Immature natural killer cell (primary cell): ENCODE measurements at regions not wholly inside any gene's neighbourhood (a gene's known extent, or its start where the extent isn't known, plus 50 kb on each side); places are given as distances from the start of the nearest gene placed in this dataset.

Source experiments
- DNase-seq, 3 donors: peaks; one replicate each; pipeline ENCODE4 v3.0.0; 2022; ENCODE audit warnings: mixed read lengths in 1 of 3
- H3K27ac Mint-ChIP-seq, 6 donors: one replicate each; pipeline ENCODE4 v1.8.0; 2020; ENCODE audit warnings: mixed read lengths in 6 of 6, mild to moderate bottlenecking in 5 of 6, inconsistent platforms in 4 of 6, moderate library complexity in 3 of 6
- H3K27me3 Mint-ChIP-seq, 3 donors: one replicate each; pipeline ENCODE4 v1.8.0; 2020 to 2021; ENCODE audit warnings: low read depth in 3 of 3, mild to moderate bottlenecking in 3 of 3, mixed read lengths in 3 of 3, moderate library complexity in 3 of 3, inconsistent platforms in 1 of 3
- H3K36me3 Mint-ChIP-seq, 3 donors: one replicate each; pipeline ENCODE4 v1.8.0; 2020; ENCODE audit warnings: mixed read lengths in 3 of 3, inconsistent platforms in 2 of 3, mild to moderate bottlenecking in 2 of 3
- H3K4me1 Mint-ChIP-seq, 2 donors: one replicate each; pipeline ENCODE4 v1.8.0; 2020; ENCODE audit warnings: inconsistent platforms in 2 of 2, mild to moderate bottlenecking in 2 of 2, mixed read lengths in 2 of 2, moderate library complexity in 1 of 2
- H3K4me3 Mint-ChIP-seq, 5 donors: one replicate each; pipeline ENCODE4 v1.8.0; 2020; ENCODE audit warnings: mild to moderate bottlenecking in 5 of 5, mixed read lengths in 5 of 5, inconsistent platforms in 3 of 5, moderate library complexity in 3 of 5
- H3K9me3 Mint-ChIP-seq, 6 donors: one replicate each; pipeline ENCODE4 v1.8.0; 2020; ENCODE audit warnings: mild to moderate bottlenecking in 6 of 6, mixed read lengths in 6 of 6, inconsistent platforms in 4 of 6, moderate library complexity in 3 of 6

- no peaks in the 10 kb centered on the region for H3K4me1 Mint-ChIP-seq
- peaks cover 0 to 3% (median 0%) of the 10 kb centered on the region in 3 donors for H3K27me3 Mint-ChIP-seq
- peaks cover 0 to 5% (median 0%) of the 10 kb centered on the region in 3 donors for H3K36me3 Mint-ChIP-seq
- DNase-seq = no peak
- H3K27ac Mint-ChIP-seq = no peak overlapping the region
- H3K4me3 Mint-ChIP-seq = no peak overlapping the region
- peaks cover 1 to 59% (median 16%) of the 10 kb centered on the region in 6 donors for H3K9me3 Mint-ChIP-seq
Measured at GRCh38 chr11:25159341-25159740, 662.5 kb downstream of the LUZP2 start.

GRCh38 chr11:25163421-25163820 is 666.6 kb downstream of the LUZP2 start:
- Mint-ChIP-seq H3K36me3 (peaks cover 0 to 5% (median 0%) of the 10 kb centered on the region in 3 donors), H3K27ac (no peak overlapping the region), H3K4me1 (no peaks in the 10 kb centered on the region), H3K27me3 (no peaks in the 10 kb centered on the region), H3K9me3 (peaks cover 5 to 34% (median 16%) of the 10 kb centered on the region in 6 donors), H3K4me3 (no peak overlapping the region)
- DNase-seq = no peak

GRCh38 chr11:25180187-25180586 is 683.3 kb downstream of the LUZP2 start:
- no peak for DNase-seq
- Mint-ChIP-seq H3K27me3 (no peaks in the 10 kb centered on the region), H3K4me1 (no peaks in the 10 kb centered on the region), H3K27ac (no peak overlapping the region), H3K36me3 (no peaks in the 10 kb centered on the region), H3K9me3 (peaks cover 4 to 32% (median 13%) of the 10 kb centered on the region in 6 donors), H3K4me3 (no peak overlapping the region)

GRCh38 chr11:25183411-25183810 is 686.6 kb downstream of the LUZP2 start:
- H3K9me3 Mint-ChIP-seq = peaks cover 0 to 11% (median 5%) of the 10 kb centered on the region in 6 donors
- no peaks in the 10 kb centered on the region for H3K36me3 Mint-ChIP-seq
- H3K4me1 Mint-ChIP-seq = no peaks in the 10 kb centered on the region
- DNase-seq = no peak
- peaks cover 0 to 2% (median 0%) of the 10 kb centered on the region in 3 donors for H3K27me3 Mint-ChIP-seq
- H3K4me3 Mint-ChIP-seq = no peak overlapping the region
- H3K27ac Mint-ChIP-seq = no peak overlapping the region

GRCh38 chr11:25197515-25197914 is 700.7 kb downstream of the LUZP2 start:
- Mint-ChIP-seq H3K27me3 (no peaks in the 10 kb centered on the region), H3K36me3 (no peaks in the 10 kb centered on the region), H3K4me3 (no peak overlapping the region), H3K27ac (no peak overlapping the region), H3K9me3 (peaks cover 0 to 36% (median 12%) of the 10 kb centered on the region in 6 donors), H3K4me1 (no peaks in the 10 kb centered on the region)
- DNase-seq = no peak

- Mint-ChIP-seq H3K27ac (no peak overlapping the region), H3K9me3 (peaks cover 0 to 41% (median 12%) of the 10 kb centered on the region in 6 donors), H3K4me1 (no peaks in the 10 kb centered on the region), H3K36me3 (no peaks in the 10 kb centered on the region), H3K27me3 (no peaks in the 10 kb centered on the region), H3K4me3 (no peak overlapping the region)
- DNase-seq = no peak
Measured at GRCh38 chr11:25198704-25199103, 701.9 kb downstream of the LUZP2 start.

- H3K36me3 Mint-ChIP-seq = no peaks in the 10 kb centered on the region
- no peak overlapping the region for H3K27ac Mint-ChIP-seq
- no peaks in the 10 kb centered on the region for H3K27me3 Mint-ChIP-seq
- H3K4me3 Mint-ChIP-seq = no peak overlapping the region
- H3K9me3 Mint-ChIP-seq = peaks cover 2 to 49% (median 16%) of the 10 kb centered on the region in 6 donors
- DNase-seq = no peak
- no peaks in the 10 kb centered on the region for H3K4me1 Mint-ChIP-seq
Measured at GRCh38 chr11:25200925-25201324, 704.1 kb downstream of the LUZP2 start.

- Mint-ChIP-seq H3K9me3 (peaks cover 6 to 46% (median 15%) of the 10 kb centered on the region in 6 donors), H3K27ac (no peak overlapping the region), H3K4me3 (no peak overlapping the region), H3K27me3 (no peaks in the 10 kb centered on the region), H3K36me3 (no peaks in the 10 kb centered on the region), H3K4me1 (no peaks in the 10 kb centered on the region)
- DNase-seq = no peak
Measured at GRCh38 chr11:25206762-25207161, 709.9 kb downstream of the LUZP2 start.

- no peak overlapping the region for H3K4me3 Mint-ChIP-seq
- H3K4me1 Mint-ChIP-seq = no peaks in the 10 kb centered on the region
- peaks cover 10 to 51% (median 22%) of the 10 kb centered on the region in 6 donors for H3K9me3 Mint-ChIP-seq
- H3K27me3 Mint-ChIP-seq = peaks cover 0 to 4% (median 0%) of the 10 kb centered on the region in 3 donors
- no peak for DNase-seq
- H3K36me3 Mint-ChIP-seq = no peaks in the 10 kb centered on the region
- H3K27ac Mint-ChIP-seq = no peak overlapping the region
Measured at GRCh38 chr11:25211635-25212254, 714.9 kb downstream of the LUZP2 start.

GRCh38 chr11:25214535-25215176 is 717.8 kb downstream of the LUZP2 start:
- Mint-ChIP-seq H3K27ac (no peak overlapping the region), H3K27me3 (peaks cover 0 to 4% (median 0%) of the 10 kb centered on the region in 3 donors), H3K4me1 (no peaks in the 10 kb centered on the region), H3K36me3 (no peaks in the 10 kb centered on the region), H3K9me3 (peaks cover 8 to 48% (median 21%) of the 10 kb centered on the region in 6 donors), H3K4me3 (no peak overlapping the region)
- DNase-seq = no peak

GRCh38 chr11:25218036-25218435 is 721.2 kb downstream of the LUZP2 start:
- H3K36me3 Mint-ChIP-seq = no peaks in the 10 kb centered on the region
- H3K4me1 Mint-ChIP-seq = no peaks in the 10 kb centered on the region
- DNase-seq = no peak
- H3K27ac Mint-ChIP-seq = no peak overlapping the region
- H3K9me3 Mint-ChIP-seq = peaks cover 2 to 53% (median 19%) of the 10 kb centered on the region in 6 donors
- H3K4me3 Mint-ChIP-seq = no peak overlapping the region
- H3K27me3 Mint-ChIP-seq = peaks cover 0 to 4% (median 0%) of the 10 kb centered on the region in 3 donors

- no peaks in the 10 kb centered on the region for H3K27me3 Mint-ChIP-seq
- H3K4me3 Mint-ChIP-seq = no peak overlapping the region
- H3K4me1 Mint-ChIP-seq = no peaks in the 10 kb centered on the region
- H3K36me3 Mint-ChIP-seq = no peaks in the 10 kb centered on the region
- H3K9me3 Mint-ChIP-seq = peaks cover 3 to 67% (median 22%) of the 10 kb centered on the region in 6 donors
- DNase-seq = no peak
- H3K27ac Mint-ChIP-seq = no peak overlapping the region
Measured at GRCh38 chr11:25225078-25225477, 728.2 kb downstream of the LUZP2 start.

- Mint-ChIP-seq H3K4me1 (no peaks in the 10 kb centered on the region), H3K27me3 (no peaks in the 10 kb centered on the region), H3K4me3 (no peak overlapping the region), H3K27ac (no peak overlapping the region), H3K9me3 (peaks cover 2 to 46% (median 11%) of the 10 kb centered on the region in 6 donors), H3K36me3 (no peaks in the 10 kb centered on the region)
- no peak for DNase-seq
Measured at GRCh38 chr11:25242928-25243327, 746.1 kb downstream of the LUZP2 start.

- no peak overlapping the region for H3K4me3 Mint-ChIP-seq
Measured at GRCh38 chr11:25244126-25244525, 747.3 kb downstream of the LUZP2 start.

More at GRCh38 chr11:25244126-25244525, 747.3 kb downstream of the LUZP2 start:
- no peak for DNase-seq
- H3K4me1 Mint-ChIP-seq = no peaks in the 10 kb centered on the region
- H3K27ac Mint-ChIP-seq = no peak overlapping the region
- H3K9me3 Mint-ChIP-seq = peaks cover 2 to 41% (median 10%) of the 10 kb centered on the region in 6 donors
- no peaks in the 10 kb centered on the region for H3K36me3 Mint-ChIP-seq
- H3K27me3 Mint-ChIP-seq = no peaks in the 10 kb centered on the region
